Testis (tissue), 2 donors: ENCODE measurements at regions not wholly inside any gene's neighbourhood (a gene's known extent, or its start where the extent isn't known, plus 50 kb on each side); places are given as distances from the start of the nearest gene placed in this dataset.
"Not testable (repeated sequence)": the region's sequence is repeated elsewhere in the genome, so short reads cannot be mapped to it uniquely, and the experiment has no call there.

Experiments used
- POLR2A ChIP-seq: fragments of 450-650 bp; IDR thresholded peaks from one replicate; pipeline ENCODE4 v1.6.1; 2017; ENCODE audit warnings: antibody characterized with exemption, mild to moderate bottlenecking, moderate library complexity
- TF ChIP-seq, protein P1 (sequence below), 3 experiments: fragments of 450-650 bp in 2 of 3; fragments of 200-600 bp in 1 of 3; sonication (generic) in 1 of 3; IDR thresholded peaks; one replicate each; pipeline ENCODE4 v1.5.1; 2016 to 2019; ENCODE audit warnings: antibody characterized with exemption in 3 of 3, mild to moderate bottlenecking in 2 of 3, moderate library complexity in 1 of 3

DNA sequence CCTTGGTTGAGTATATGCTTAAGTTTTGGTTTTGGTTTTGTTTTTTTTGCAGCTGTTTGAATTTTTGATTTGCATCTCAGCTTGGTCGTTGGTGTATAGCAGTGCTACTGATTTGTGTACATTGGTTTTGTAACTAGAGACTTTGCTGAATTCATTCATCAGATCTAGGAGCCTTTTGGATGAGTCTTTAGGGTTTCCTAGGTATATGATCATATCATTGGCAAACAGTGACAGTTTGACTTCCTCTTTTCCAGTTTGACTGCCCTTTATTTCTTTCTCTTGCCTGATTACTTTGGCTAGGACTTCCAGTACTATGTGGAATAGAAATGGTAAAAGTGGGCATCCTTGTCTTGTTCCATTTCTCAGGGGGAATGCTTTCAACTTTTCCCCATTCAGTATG, 1174.9 kb downstream of the PLA2G4A start:
- TF ChIP-seq, protein P1, sequence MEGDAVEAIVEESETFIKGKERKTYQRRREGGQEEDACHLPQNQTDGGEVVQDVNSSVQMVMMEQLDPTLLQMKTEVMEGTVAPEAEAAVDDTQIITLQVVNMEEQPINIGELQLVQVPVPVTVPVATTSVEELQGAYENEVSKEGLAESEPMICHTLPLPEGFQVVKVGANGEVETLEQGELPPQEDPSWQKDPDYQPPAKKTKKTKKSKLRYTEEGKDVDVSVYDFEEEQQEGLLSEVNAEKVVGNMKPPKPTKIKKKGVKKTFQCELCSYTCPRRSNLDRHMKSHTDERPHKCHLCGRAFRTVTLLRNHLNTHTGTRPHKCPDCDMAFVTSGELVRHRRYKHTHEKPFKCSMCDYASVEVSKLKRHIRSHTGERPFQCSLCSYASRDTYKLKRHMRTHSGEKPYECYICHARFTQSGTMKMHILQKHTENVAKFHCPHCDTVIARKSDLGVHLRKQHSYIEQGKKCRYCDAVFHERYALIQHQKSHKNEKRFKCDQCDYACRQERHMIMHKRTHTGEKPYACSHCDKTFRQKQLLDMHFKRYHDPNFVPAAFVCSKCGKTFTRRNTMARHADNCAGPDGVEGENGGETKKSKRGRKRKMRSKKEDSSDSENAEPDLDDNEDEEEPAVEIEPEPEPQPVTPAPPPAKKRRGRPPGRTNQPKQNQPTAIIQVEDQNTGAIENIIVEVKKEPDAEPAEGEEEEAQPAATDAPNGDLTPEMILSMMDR (IDR thresholded peaks at IDR 0.05), result not testable (repeated sequence)
- TF ChIP-seq POLR2A, result not testable (repeated sequence)
